Right lobe of liver (tissue), 4 donors: ENCODE measurements at regions not wholly inside any gene's neighbourhood (a gene's known extent, or its start where the extent isn't known, plus 50 kb on each side); places are given as distances from the start of the nearest gene placed in this dataset.

ENCODE experiments used
- POLR2A ChIP-seq: fragments of 450-650 bp; IDR thresholded peaks from one replicate; pipeline ENCODE4 v1.6.1; 2017; ENCODE audit warnings: antibody characterized with exemption, mild to moderate bottlenecking
- TF ChIP-seq, protein P1 (sequence below), 4 donors: fragments of 200-600 bp in 3 of 4; fragments of 450-650 bp in 1 of 4; IDR thresholded peaks; one replicate each; pipeline versions ENCODE4 v1.5.1 to v1.8.0; 2016 to 2022; ENCODE audit warnings: antibody characterized with exemption in 4 of 4, mild to moderate bottlenecking in 2 of 4
- donor health status: DM: no; HTN: no; CAD: no.
- donor health status: DM: no; HTN: no; CAD: no.
- donor health status: DM: no; HTN: yes; CAD: no.

DNA sequence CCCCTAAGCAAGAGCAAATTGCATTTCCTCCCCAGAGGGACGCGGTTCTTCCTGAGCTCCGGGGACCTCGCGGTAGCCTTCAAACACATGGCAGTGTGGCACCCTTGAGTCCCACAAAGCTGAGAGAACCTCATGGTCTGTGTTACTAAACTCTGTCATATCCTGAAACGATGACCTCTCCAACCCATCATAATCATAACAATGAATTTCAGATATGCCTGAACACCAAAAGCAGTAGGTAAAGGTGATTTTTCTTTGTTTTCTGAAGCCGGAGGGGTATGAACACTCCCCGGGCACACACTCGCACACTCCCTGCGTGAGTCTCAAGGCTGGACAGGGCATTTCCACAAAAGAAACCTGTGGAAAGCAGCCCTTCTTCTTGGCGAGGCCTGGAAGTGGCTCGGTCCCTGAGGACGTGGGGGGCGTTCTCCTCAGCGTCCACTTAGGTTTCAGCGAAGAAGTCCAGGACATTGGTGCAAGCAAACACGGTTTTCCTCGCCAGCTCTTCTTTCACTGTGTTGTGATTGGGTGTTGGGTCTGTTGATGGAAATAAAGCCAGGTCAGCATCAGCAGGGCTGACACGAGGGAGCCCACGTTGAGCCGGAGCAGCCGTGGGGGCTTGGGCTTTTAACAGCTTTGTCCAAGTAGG is 183.4 kb downstream of the ERMARD start:
- TF ChIP-seq, protein P1, sequence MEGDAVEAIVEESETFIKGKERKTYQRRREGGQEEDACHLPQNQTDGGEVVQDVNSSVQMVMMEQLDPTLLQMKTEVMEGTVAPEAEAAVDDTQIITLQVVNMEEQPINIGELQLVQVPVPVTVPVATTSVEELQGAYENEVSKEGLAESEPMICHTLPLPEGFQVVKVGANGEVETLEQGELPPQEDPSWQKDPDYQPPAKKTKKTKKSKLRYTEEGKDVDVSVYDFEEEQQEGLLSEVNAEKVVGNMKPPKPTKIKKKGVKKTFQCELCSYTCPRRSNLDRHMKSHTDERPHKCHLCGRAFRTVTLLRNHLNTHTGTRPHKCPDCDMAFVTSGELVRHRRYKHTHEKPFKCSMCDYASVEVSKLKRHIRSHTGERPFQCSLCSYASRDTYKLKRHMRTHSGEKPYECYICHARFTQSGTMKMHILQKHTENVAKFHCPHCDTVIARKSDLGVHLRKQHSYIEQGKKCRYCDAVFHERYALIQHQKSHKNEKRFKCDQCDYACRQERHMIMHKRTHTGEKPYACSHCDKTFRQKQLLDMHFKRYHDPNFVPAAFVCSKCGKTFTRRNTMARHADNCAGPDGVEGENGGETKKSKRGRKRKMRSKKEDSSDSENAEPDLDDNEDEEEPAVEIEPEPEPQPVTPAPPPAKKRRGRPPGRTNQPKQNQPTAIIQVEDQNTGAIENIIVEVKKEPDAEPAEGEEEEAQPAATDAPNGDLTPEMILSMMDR (IDR thresholded peaks at IDR 0.05): no peak
- TF ChIP-seq POLR2A: no peak
